Lower lobe of right lung (tissue), 2 donors: ENCODE measurements at regions not wholly inside any gene's neighbourhood (a gene's known extent, or its start where the extent isn't known, plus 50 kb on each side); places are given as distances from the start of the nearest gene placed in this dataset.
"Not testable (repeated sequence)": the region's sequence is repeated elsewhere in the genome, so short reads cannot be mapped to it uniquely, and the experiment has no call there.

ENCODE experiments used
- ATAC-seq, 2 donors: fragments of 200-7000 bp; cut with Tn5 transposase; one replicate each; pipeline ENCODE4 v1.9.1; 2020 to 2022; ENCODE audit warnings: mild to moderate bottlenecking in 2 of 2, moderate library complexity in 2 of 2
- DNase-seq: peaks from one replicate; pipeline ENCODE4 v3.0.0-alpha.2; 2020
- H3K27ac ChIP-seq: fragments of 200-600 bp; one replicate; pipeline ENCODE4 v1.8.0; 2022
- H3K27me3 ChIP-seq: fragments of 200-600 bp; one replicate; pipeline ENCODE4 v1.8.0; 2022; ENCODE audit warnings: low read depth
- H3K36me3 ChIP-seq: fragments of 200-600 bp; one replicate; pipeline ENCODE4 v1.8.0; 2022; ENCODE audit warnings: mild to moderate bottlenecking
- H3K4me1 ChIP-seq: fragments of 200-600 bp; one replicate; pipeline ENCODE4 v1.8.0; 2022
- H3K4me3 ChIP-seq: fragments of 200-600 bp; one replicate; pipeline ENCODE4 v1.8.0; 2022; ENCODE audit warnings: mild to moderate bottlenecking
- H3K9me3 ChIP-seq: fragments of 200-600 bp; one replicate; pipeline ENCODE4 v1.8.0; 2022
- intact Hi-C: fragments of 100-400 bp; cut with DNase I; formaldehyde crosslinking; loops from one replicate; pipeline ENCODE4 v1.11.0; 2022
- donor health status: DM: no; HTN: yes; CAD: no; lungs with severe emphysema.

GRCh38 chr16:88243921-88244320, 138.8 kb upstream of the ZNF469 start:
- H3K27me3 ChIP-seq, ATAC-seq, H3K27ac ChIP-seq, intact Hi-C loops, H3K9me3 ChIP-seq, DNase-seq, H3K4me3 ChIP-seq, H3K4me1 ChIP-seq, H3K36me3 ChIP-seq: not testable (repeated sequence)

DNA sequence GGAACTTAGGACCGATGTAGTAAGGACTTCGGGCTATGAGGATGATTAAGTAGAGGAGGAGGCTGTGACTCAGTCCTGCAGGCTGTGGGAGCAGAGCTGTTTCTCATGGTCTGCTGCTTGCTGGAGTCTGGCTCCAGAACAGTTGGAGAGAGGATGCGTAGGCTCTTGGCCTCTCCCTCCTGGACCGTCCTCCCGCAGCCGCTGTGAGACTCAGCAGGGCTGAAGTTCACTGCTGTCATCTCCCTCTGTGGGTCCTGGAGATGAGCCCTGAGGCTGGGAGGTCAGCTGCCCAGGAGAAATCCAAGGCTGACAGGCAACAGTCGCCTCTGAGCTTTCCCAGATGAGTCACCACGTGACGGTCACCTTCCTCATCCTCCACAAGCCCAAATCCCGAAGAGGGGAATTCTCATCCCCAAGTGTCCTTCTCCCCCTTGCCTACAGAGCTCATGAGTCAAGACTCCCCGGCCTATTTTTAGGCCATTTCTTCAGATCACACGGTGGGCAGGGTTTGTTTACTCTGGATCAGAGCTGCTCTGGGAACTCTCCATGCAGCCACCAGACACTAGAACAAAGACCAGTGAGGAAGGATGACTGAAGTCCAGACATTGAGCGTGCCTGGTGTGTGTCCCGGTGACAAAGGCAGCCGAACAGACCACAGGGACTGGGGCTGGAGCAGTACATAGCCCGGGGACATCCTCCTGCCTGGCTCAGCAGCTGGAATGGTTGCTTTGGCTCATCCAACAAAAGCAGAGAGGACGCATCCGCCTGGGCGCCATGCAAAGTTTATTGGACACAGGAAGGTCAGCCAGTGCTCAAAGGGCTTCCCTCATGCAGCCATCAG, 137.3 kb upstream of the ZNF469 start:
- H3K9me3 ChIP-seq, H3K4me1 ChIP-seq, DNase-seq, H3K36me3 ChIP-seq, H3K27me3 ChIP-seq, intact Hi-C loops, H3K4me3 ChIP-seq: not testable (repeated sequence)
- H3K27ac ChIP-seq = peak overlapping the region; percentile 18
- peak; percentile 50 to 68 for ATAC-seq

- H3K36me3 ChIP-seq, intact Hi-C loops, DNase-seq, H3K27ac ChIP-seq, H3K4me3 ChIP-seq, ATAC-seq, H3K27me3 ChIP-seq, H3K9me3 ChIP-seq, H3K4me1 ChIP-seq: not testable (repeated sequence)
These were observed 135.7 kb upstream of the ZNF469 start for GRCh38 chr16:88246955-88247582.

DNA sequence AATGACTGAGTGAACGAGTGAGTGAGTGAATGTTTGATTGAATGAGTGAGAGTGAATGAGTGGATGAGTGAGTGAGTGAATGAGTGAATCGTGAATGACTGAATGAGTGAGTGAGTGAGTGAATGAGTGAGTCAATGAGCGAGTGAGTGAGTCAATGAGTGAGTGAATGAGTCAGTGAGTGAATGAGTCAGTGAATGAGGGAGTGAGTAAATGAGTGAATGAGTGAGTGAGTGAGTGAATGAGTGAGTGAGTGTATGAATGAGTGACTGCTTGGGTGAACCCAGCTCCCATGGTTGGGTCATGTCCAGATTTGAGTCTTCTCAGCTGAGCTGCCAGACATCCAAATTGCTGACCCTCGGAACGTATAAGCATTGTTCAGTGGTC, 135.2 kb upstream of the ZNF469 start:
- H3K27ac ChIP-seq, H3K27me3 ChIP-seq, ATAC-seq, DNase-seq, H3K4me3 ChIP-seq, intact Hi-C loops, H3K36me3 ChIP-seq, H3K4me1 ChIP-seq, H3K9me3 ChIP-seq: not testable (repeated sequence)

GRCh38 chr16:88248761-88249160, 134.0 kb upstream of the ZNF469 start:
- H3K4me3 ChIP-seq, DNase-seq, H3K9me3 ChIP-seq, H3K27me3 ChIP-seq, H3K36me3 ChIP-seq, intact Hi-C loops, H3K27ac ChIP-seq, H3K4me1 ChIP-seq: not testable (repeated sequence)
- ATAC-seq = peak in 1 of 2 donors; percentile 21

- H3K27ac ChIP-seq, intact Hi-C loops, DNase-seq, ATAC-seq, H3K27me3 ChIP-seq, H3K9me3 ChIP-seq, H3K4me3 ChIP-seq, H3K36me3 ChIP-seq, H3K4me1 ChIP-seq: not testable (repeated sequence)
These were observed 132.4 kb upstream of the ZNF469 start for GRCh38 chr16:88250381-88250780.

DNA sequence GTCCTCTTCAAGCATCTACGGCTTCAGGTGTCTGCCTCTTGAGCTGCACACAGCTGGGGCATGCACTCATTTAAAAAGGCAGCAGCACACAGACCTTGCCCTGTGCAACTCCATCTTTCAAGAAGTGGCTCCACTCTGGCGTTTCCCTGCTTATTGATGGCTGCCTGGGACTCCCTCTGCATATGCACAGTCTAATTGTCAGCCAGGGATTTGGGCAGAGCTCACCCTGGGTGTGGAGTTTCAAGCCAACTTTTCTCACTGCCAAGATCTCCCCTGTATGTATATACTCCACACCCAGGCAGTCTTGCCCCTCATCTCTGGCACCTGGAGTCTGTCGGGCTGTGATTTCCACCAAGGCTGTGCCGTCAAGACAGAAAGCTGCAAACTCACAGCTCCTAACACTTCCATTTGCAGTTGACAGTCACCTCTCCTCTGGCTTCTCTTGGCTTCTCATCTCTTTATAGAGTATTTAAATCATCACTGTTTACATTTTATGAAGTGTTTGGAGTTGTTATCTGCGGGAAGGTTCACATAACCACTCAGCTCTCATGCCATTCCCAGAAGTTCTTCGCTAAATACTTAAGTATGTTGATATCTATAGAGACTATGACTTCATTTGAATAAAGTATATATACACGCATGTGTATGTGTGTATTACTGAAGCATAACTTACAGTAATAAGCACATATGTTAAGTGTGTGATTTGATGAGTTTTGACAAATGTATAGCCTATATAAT, 130.5 kb upstream of the ZNF469 start:
- intact Hi-C loops, H3K4me1 ChIP-seq, H3K36me3 ChIP-seq, DNase-seq, H3K9me3 ChIP-seq, ATAC-seq, H3K27ac ChIP-seq, H3K4me3 ChIP-seq, H3K27me3 ChIP-seq: not testable (repeated sequence)

DNA sequence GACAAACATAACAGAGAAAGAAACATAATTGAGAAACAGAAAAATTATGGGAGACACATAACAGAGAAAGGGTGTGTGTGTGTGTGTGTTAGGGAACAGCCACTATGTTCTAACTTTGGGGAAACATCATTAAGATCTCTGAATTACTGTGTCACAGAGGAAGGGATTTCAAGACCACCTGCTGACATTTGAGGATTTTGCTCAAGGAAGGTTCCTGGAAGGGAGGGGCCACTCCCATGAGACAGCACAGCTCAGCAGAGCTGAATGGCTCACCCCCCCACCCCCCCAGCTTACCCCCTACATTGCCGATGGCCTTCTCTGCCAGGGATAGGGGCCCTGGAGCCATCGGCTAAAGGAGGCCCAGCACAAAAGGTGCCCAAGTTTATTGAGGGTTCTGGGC, 124.6 kb upstream of the ZNF469 start:
- H3K27ac ChIP-seq, ATAC-seq, H3K36me3 ChIP-seq, intact Hi-C loops, H3K4me3 ChIP-seq, H3K4me1 ChIP-seq, H3K27me3 ChIP-seq, H3K9me3 ChIP-seq, DNase-seq: not testable (repeated sequence)

DNA sequence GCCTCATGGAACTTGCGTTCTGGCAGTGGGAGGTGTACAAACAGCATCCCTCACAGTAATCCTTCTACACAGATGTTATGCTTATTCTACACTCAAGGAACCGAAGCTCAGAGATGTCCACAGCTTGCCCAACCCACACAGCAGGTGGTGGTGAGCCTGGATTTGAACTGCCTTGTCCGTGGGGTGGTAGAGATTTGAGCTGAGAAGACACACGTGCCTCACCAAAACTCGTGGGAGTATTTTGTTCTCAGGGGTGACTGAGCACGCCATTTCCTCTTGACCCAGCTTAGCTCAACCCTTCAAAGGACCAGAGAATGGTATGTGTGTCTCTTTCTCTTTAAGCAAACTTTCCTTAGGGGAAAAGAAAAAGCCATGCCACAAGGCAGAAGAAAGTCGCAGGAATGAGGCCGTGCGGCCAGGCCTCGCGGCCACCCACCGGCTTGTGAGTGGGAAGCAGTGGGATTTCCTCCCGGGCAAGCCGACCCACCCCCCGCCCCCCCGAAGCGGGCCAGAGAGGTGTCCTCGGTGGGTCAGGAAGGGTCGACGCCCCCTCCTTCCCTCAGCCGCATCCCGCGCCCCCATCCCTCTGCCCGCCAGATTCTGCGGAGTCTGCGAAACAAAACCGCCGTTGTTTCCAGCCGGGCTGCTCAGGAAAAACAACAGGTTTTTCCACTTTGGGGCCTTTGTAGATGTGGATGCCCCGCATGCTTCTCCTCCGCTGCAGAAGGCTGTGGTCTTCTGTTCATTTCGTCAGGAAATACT, 123.8 kb upstream of the ZNF469 start:
- ATAC-seq, DNase-seq, intact Hi-C loops, H3K27me3 ChIP-seq, H3K4me1 ChIP-seq, H3K36me3 ChIP-seq, H3K27ac ChIP-seq, H3K9me3 ChIP-seq, H3K4me3 ChIP-seq: not testable (repeated sequence)

GRCh38 chr16:88259538-88259937, 123.2 kb upstream of the ZNF469 start:
- ATAC-seq = not testable (repeated sequence)

DNA sequence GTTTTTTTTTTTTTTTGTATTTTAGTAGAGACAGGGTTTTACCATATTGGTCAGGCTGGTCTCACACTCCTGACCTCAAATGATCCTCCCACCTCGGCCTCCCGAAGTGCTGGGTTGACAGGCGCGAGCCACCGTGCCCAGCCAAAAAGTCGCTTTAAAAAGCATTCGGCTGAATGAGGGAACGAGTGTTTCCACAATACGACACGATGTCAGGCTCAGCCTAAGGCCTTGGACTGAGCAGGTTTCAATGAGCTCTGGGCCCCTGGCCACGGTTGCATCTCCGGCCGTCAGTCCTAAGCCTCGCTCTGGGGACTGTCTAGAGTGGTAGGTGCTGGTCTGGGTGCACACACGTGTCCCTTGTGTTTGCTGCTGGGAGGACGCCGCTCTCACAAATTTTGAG, 122.6 kb upstream of the ZNF469 start:
- H3K9me3 ChIP-seq, H3K27me3 ChIP-seq, H3K27ac ChIP-seq, H3K4me3 ChIP-seq, intact Hi-C loops, DNase-seq, ATAC-seq, H3K36me3 ChIP-seq, H3K4me1 ChIP-seq: not testable (repeated sequence)

More at GRCh38 chr16:88259538-88259937, 123.2 kb upstream of the ZNF469 start:
- intact Hi-C loops, H3K9me3 ChIP-seq, DNase-seq, H3K4me1 ChIP-seq, H3K36me3 ChIP-seq, H3K27me3 ChIP-seq, H3K27ac ChIP-seq, H3K4me3 ChIP-seq: not testable (repeated sequence)

DNA sequence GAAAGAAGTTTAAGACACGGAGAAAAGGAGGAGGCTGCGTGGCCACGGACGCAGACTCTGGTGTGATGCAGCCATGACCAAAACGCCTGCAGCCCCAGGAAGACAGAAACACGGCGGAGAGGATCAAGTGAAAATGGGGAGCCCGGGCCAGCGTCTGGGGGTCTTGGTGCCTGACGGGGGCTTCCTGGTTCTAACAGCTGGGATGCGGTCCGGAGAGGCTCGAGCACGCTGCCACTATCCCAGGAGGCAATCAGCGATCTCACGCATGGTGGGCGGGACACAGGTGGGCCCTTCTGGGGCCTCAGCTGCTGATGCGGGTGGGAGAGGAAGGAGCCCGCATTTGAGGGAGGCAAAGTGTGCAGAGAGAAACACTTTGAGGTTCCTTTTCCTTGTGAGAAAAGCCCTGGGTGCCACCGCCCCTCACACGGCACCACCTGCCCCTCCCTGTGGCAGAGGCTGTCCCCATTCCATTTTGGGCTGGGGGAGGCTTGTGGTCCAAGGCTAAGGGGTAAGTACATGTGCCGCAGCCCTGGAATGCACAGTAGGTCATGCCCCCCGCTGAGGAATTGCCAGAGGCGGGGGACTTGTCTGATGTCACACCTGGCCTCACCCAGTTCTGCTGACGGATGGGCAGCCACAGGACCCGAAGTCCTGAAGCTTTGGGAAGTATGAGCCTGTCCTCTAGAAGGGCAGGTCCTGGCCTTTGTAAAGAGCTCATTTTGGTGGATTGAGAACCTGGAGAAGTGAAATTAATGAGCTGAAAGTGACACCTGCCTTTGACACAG, 121.7 kb upstream of the ZNF469 start:
- intact Hi-C loops, DNase-seq: not testable (repeated sequence)

More for the DNA sequence above, 121.7 kb upstream of the ZNF469 start:
- H3K9me3 ChIP-seq, H3K4me1 ChIP-seq, H3K27ac ChIP-seq, H3K4me3 ChIP-seq, ATAC-seq, H3K27me3 ChIP-seq, H3K36me3 ChIP-seq: not testable (repeated sequence)
